GM12864 (cell line): ENCODE measurements at regions not wholly inside any gene's neighbourhood (a gene's known extent, or its start where the extent isn't known, plus 50 kb on each side); places are given as distances from the start of the nearest gene placed in this dataset.

ENCODE experiments used
- DNase-seq: peaks from one replicate; pipeline ENCODE4 v3.0.0-alpha.2; 2011; ENCODE audit warnings: low read depth
- H3K4me3 ChIP-seq: 2 replicates; pipeline ENCODE4 v1.5.1; 2011; ENCODE audit warnings: mild to moderate bottlenecking, low read depth, low read length, control low read depth
- TF ChIP-seq, protein P1 (sequence below): IDR thresholded peaks from 2 replicates; pipeline ENCODE4 v1.5.1; 2011; ENCODE audit warnings: low read depth, mild to moderate bottlenecking, moderate library complexity, low read length, control low read depth, inconsistent platforms; ENCODE audit errors: missing control alignments

DNA sequence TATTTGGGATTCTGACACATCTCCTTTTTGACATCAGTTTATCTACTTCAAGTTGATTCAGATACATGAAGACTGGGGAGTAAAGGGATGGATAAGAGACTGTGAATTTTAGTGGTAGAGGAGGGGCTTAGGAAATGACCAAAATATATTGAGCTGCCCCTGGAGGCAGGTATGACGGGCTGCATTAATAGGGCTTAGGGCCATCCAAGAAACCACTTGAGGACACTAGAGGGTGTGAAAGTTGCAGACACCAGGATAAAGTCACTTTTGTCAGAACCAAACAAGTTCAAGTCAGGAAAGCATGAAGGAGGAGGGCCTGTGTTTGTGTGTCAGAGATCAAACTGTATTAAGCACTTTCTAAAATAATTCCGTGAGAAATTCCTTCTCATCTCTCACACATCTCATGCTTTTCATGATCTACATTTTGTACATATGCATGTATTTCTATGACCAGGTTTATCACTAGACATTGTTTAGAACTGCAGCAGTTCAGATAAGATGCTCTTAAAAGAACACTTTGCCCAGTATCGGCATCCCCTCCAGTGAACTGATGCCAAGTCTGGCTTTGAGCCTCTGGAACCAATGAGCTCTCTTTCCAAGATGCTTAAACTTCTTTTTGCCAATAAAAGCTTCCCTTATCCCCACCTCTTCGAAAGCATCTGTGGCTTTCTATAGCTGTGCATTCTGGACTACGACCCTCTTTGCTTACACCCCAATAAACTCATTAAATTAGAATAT, 136.9 kb downstream of the SLC38A1 start:
- TF ChIP-seq, protein P1, sequence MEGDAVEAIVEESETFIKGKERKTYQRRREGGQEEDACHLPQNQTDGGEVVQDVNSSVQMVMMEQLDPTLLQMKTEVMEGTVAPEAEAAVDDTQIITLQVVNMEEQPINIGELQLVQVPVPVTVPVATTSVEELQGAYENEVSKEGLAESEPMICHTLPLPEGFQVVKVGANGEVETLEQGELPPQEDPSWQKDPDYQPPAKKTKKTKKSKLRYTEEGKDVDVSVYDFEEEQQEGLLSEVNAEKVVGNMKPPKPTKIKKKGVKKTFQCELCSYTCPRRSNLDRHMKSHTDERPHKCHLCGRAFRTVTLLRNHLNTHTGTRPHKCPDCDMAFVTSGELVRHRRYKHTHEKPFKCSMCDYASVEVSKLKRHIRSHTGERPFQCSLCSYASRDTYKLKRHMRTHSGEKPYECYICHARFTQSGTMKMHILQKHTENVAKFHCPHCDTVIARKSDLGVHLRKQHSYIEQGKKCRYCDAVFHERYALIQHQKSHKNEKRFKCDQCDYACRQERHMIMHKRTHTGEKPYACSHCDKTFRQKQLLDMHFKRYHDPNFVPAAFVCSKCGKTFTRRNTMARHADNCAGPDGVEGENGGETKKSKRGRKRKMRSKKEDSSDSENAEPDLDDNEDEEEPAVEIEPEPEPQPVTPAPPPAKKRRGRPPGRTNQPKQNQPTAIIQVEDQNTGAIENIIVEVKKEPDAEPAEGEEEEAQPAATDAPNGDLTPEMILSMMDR = no peak
- DNase-seq = no peak
- H3K4me3 ChIP-seq = no peak overlapping the region

DNA sequence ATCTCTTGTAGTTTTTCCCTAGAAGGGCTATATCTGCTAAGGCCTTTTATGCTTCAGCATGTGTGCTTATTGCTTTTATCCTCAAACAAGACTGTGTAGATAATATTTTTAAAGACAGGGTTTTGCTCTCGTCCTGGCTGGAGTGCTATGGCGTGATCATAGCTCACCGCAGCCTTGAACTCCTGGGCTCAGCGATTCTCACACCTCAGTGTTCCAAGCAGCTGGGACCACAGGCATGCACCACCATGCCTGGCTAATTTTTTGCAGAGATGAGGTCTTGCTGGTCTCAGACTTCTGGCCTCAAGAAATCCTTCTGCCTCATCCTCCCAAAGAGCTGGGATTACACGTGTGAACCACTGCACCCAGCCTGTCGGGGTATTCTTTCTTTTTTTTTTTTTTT, 137.3 kb upstream of the SCAF11 start:
- TF ChIP-seq, protein P1 = no peak
- DNase-seq = no peak
- H3K4me3 ChIP-seq = no peak overlapping the region

GRCh38 chr12:46126050-46126727, 135.8 kb upstream of the SCAF11 start:
- TF ChIP-seq, protein P1 = no peak
- DNase-seq = no peak
- no peak overlapping the region for H3K4me3 ChIP-seq

DNA sequence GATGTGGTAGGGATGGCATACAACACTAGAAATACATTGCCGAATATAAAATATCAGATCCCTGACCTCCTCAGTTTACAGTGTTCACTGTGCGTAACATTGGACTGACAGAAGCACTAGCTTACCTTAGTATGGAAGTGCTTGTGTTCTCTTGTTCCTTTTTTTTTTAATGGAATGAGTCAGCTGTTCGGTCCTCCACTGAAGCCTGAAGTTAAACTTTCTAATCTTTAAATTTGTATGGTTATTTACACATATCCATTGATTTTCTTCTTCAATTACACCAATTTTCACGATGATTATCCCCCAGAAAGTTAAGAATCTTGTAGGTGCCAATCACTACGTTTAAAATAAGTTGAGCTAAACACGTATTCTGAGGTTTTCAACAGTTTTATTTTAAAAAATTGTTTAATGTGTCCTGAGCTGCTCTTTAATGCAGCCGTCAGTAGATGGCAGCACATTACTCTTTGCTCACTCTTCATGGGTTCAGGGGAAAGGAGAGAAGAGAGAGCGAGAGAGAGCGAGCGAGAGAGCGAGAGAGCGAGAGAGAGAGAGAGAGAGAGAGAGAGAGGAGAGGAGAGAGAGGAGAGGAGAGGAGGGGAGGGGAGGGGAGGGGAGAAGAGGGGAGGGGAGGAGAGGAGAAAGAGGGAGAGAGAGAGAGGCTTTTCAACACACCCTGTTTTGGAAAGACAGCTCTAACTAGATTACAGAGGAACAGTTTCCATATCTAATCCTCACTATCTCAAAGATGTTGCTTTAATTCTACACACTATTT, 134.7 kb upstream of the SCAF11 start:
- H3K4me3 ChIP-seq = no peak overlapping the region
- peak; percentile 39 for DNase-seq
- TF ChIP-seq, protein P1 = peak; percentile 64

DNA sequence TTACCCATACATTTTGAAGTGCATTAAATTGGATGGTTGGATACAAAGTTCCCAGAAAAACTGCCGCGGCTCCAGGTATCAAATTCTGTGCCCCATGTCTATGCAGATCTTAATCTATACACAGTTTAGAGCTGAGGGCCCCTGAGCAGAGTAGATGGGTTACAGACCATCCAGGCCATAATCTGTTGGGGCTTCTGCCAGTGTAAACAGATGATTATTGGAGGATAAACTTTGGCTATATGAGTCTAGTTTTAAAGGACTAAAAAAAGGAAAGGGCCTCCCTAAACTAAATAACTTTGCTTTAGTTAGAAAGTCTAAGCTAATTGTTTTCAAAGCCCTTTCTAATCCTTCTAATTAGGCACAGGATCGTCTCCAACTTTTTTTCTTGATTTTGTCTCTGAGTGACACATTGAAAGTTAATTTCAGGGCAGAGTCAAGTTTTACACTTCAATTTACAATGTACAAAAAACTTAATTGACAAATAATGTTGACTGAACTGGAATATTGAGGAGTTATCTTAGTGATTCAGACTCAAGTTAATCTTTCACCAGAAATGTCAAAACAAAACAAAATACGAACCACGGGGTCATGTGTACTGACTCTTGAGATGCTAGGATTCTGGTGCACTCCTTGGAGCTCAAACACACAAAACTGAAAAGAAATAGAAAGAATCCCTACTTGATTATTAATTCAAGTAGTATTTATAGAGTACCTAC, 133.9 kb upstream of the SCAF11 start:
- no peak for DNase-seq
- TF ChIP-seq, protein P1 = no peak
- H3K4me3 ChIP-seq = no peak overlapping the region

DNA sequence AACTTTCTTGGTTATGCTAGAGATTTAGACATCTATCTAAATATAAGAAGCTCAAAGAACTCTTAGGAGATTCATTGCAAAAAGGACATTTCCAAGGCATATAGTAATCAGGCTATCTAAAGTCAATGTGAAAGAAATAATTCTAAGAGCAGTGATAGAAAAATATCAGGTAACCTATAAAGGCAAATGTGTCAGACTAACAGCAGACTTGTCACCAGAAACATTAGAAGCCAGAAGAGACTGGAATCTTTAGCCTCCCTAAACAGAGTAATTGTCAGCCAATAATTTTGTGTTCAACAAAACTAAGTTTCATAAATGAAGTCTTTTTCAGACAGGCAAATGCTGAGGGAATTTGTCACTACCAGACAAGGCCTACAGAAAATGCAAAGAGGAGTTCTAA, 122.0 kb upstream of the SCAF11 start:
- no peak for DNase-seq
- TF ChIP-seq, protein P1 = no peak
- H3K4me3 ChIP-seq = no peak overlapping the region
